Neural crest cell (in vitro differentiated cells): ENCODE measurements at regions not wholly inside any gene's neighbourhood (a gene's known extent, or its start where the extent isn't known, plus 50 kb on each side); places are given as distances from the start of the nearest gene placed in this dataset.
"Not testable (repeated sequence)": the region's sequence is repeated elsewhere in the genome, so short reads cannot be mapped to it uniquely, and the experiment has no call there.

Source experiments
- DNase-seq: peaks from one replicate; pipeline ENCODE4 v3.0.0; 2021; ENCODE audit warnings: low read depth, mixed read lengths, low spot score
- H3K27ac Mint-ChIP-seq: one replicate; pipeline ENCODE4 v1.8.0; 2021; ENCODE audit warnings: mild to moderate bottlenecking, mixed read lengths; ENCODE audit not compliant: unreplicated experiment
- H3K27me3 Mint-ChIP-seq: 2 replicates; pipeline ENCODE4 v1.8.0; 2021; ENCODE audit warnings: low read depth, mild to moderate bottlenecking, mixed read lengths
- H3K36me3 Mint-ChIP-seq: 2 replicates; pipeline ENCODE4 v1.8.0; 2021; ENCODE audit warnings: low read depth, mild to moderate bottlenecking, mixed read lengths
- H3K4me1 Mint-ChIP-seq: 2 replicates; pipeline ENCODE4 v1.8.0; 2021; ENCODE audit warnings: mixed read lengths
- H3K4me3 Mint-ChIP-seq: one replicate; pipeline ENCODE4 v1.8.0; 2021; ENCODE audit warnings: mild to moderate bottlenecking, mixed read lengths
- H3K9me3 Mint-ChIP-seq: 2 replicates; pipeline ENCODE4 v1.8.0; 2021; ENCODE audit warnings: mixed read lengths
- TF ChIP-seq, protein P1 (sequence below): fragments of 200-600 bp; sonication (generic); conservative IDR thresholded peaks from 2 replicates; pipeline ENCODE4 v1.5.0; 2021; ENCODE audit warnings: antibody characterized with exemption, mild to moderate bottlenecking

DNA sequence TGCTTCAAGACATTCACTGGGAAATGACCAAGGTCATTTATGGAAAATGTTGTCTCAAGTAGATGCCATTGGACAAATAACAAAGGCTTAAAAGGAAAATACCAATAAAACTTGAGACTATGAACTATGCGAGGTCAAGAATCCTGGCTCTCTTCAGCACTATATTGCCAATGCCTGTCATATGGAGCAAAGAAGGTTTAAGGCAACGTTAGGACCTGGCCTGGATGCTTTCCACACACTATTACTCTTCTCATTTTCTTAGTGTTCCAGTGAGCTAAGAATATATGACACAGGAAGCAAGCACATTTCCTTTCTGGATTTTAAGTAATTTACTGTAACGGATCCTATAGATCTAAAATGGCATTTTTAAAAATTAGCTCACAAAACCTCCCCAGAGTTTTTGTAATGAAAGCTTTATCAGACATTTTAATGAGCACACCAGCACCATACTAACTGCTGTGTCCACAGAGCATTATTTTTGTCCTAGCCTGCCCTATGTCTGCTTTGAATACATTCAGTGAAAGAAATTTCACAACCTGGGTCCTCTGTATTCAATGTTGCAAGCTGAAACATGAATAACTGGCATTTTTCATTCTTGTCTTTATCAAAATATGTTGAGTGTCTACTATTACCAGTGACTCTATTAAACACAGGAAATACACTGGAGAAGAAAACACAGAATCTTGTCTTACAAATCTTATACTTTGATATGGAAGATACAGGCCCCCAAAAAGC is 315.6 kb downstream of the CETN3 start:
- Mint-ChIP-seq H3K27ac (no peak overlapping the region), H3K27me3 (no peaks in the 10 kb centered on the region), H3K4me1 (no peaks in the 10 kb centered on the region), H3K9me3 (peaks cover 1% of the 10 kb centered on the region), H3K36me3 (peaks cover 4% of the 10 kb centered on the region), H3K4me3 (no peak overlapping the region)
- no peak for DNase-seq
- TF ChIP-seq, protein P1, sequence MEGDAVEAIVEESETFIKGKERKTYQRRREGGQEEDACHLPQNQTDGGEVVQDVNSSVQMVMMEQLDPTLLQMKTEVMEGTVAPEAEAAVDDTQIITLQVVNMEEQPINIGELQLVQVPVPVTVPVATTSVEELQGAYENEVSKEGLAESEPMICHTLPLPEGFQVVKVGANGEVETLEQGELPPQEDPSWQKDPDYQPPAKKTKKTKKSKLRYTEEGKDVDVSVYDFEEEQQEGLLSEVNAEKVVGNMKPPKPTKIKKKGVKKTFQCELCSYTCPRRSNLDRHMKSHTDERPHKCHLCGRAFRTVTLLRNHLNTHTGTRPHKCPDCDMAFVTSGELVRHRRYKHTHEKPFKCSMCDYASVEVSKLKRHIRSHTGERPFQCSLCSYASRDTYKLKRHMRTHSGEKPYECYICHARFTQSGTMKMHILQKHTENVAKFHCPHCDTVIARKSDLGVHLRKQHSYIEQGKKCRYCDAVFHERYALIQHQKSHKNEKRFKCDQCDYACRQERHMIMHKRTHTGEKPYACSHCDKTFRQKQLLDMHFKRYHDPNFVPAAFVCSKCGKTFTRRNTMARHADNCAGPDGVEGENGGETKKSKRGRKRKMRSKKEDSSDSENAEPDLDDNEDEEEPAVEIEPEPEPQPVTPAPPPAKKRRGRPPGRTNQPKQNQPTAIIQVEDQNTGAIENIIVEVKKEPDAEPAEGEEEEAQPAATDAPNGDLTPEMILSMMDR, result no peak

DNA sequence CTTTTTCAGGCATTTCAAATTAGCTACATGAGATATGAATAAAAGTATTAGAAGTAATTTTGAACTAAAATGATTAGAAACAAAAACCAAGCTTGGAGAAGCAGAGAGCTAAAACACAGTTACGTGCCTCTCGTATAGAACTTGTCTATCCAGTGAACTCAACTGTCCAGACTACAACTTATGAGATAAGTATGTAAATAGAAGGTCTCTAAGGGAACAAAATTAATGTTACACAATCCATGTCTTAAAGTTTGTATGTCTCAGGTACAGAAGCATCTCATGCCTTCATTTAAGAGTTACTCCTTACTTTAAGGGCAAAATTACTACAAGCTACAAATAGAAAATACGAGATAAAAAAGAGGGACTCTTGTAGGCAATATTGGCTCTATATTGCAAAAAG is 316.8 kb downstream of the CETN3 start:
- TF ChIP-seq, protein P1, result no peak
- Mint-ChIP-seq H3K4me3 (no peak overlapping the region), H3K27ac (no peak overlapping the region), H3K36me3 (peaks cover 10% of the 10 kb centered on the region), H3K9me3 (peaks cover 7% of the 10 kb centered on the region), H3K27me3 (no peaks in the 10 kb centered on the region), H3K4me1 (no peaks in the 10 kb centered on the region)
- no peak for DNase-seq

DNA sequence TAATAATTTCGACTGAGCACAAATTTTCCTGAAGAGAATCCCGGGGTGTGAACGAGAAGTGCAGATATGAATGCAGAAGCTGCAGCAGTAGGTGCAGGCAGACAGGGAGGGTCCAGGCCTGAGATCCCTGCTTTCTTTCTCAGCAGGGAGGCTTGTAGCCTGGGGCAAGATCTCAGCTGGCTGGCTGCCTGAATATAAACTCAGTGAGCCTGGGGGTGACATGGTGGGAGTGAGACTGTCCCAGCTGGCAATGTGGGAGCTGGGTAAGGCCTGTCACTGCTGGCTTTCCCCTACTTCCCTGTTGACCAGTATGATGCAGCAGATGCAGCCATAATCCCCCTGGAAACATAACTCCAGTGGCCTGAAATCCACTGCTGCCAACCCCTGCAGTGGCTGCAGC is 325.2 kb downstream of the CETN3 start:
- TF ChIP-seq, protein P1, result no peak
- Mint-ChIP-seq H3K9me3 (peaks cover 20% of the 10 kb centered on the region), H3K36me3 (peaks cover 24% of the 10 kb centered on the region), H3K4me1 (no peaks in the 10 kb centered on the region), H3K27ac (no peak overlapping the region), H3K27me3 (no peaks in the 10 kb centered on the region), H3K4me3 (no peak overlapping the region)
- no peak for DNase-seq

DNA sequence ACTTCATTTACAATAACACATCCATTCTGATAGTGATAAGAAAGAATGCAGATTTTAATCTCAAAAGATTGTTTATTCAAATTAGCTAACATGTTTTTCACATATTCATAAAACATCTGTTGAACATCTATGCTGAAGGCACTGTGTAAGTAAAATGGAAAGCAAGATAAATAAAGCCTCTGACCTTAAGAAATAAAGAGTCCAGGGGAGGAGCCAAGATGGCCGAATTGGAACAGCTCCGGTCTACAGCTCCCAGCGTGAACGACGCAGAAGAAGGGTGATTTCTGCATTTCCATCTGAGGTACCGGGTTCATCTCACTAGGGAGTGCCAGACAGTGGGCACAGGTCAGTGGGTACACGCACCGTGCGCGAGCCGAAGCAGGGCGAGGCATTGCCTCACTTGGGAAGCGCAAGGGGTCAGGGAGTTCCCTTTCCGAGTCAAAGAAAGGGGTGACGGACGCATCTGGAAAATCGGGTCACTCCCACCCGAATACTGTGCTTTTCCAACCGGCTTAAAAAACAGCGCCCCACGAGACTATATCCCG is 336.5 kb downstream of the CETN3 start:
- not testable (repeated sequence) for H3K9me3 Mint-ChIP-seq, H3K4me1 Mint-ChIP-seq, H3K36me3 Mint-ChIP-seq, H3K27ac Mint-ChIP-seq, DNase-seq, H3K27me3 Mint-ChIP-seq, H3K4me3 Mint-ChIP-seq

DNA sequence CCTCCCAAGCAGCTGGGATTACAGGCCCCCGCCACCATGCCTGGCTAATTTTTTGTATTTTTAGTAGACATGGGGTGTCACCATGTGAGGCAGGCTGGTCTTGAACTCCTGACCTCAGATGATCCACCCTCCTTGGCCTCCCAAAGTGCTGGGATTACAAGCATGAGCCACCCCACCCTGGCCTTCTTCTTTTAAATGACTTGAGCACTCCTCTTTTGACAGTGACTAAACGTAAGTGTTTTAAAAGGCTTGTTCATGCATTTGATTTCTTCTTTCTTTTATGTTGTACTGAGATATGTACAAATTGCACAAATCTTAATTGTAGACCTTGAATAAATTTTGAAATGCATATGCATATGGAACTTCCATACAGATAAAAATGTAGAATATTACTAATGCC is 337.9 kb downstream of the CETN3 start:
- no peak overlapping the region for H3K4me3 Mint-ChIP-seq
- peaks cover 2% of the 10 kb centered on the region for H3K36me3 Mint-ChIP-seq
- TF ChIP-seq, protein P1, result no peak
- no peak overlapping the region for H3K27ac Mint-ChIP-seq
- H3K27me3 Mint-ChIP-seq, result no peaks in the 10 kb centered on the region
- H3K9me3 Mint-ChIP-seq, result no peaks in the 10 kb centered on the region
- H3K4me1 Mint-ChIP-seq, result no peaks in the 10 kb centered on the region
- no peak for DNase-seq

DNA sequence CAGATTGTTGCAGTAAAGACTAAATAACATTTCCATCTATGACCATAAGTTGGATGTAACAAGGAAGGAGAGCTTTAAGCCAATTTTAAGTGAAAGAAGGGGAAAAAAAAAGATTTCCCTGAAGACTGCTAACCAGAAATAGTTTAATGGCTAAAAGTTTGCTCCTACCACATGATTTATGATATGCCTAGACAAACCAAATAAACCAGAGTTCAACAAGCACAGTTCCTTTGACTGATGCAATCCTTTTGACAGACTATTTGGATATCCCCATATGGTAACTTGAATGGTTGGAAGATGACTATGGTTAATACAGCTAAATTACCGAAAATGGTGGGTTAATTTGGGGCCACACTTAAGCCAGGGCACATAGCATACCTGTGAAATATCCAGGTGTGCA is 338.5 kb downstream of the CETN3 start:
- Mint-ChIP-seq H3K9me3 (no peaks in the 10 kb centered on the region), H3K36me3 (peaks cover 2% of the 10 kb centered on the region), H3K27ac (no peak overlapping the region), H3K4me3 (no peak overlapping the region), H3K27me3 (no peaks in the 10 kb centered on the region), H3K4me1 (no peaks in the 10 kb centered on the region)
- no peak for DNase-seq
- TF ChIP-seq, protein P1, result no peak
